HG03039 (cell line): ENCODE measurements at regions not wholly inside any gene's neighbourhood (a gene's known extent, or its start where the extent isn't known, plus 50 kb on each side); places are given as distances from the start of the nearest gene placed in this dataset.

Experiments
- ATAC-seq: cut with Tn5 transposase; IDR thresholded peaks from one replicate; pipeline ENCODE4 v1.9.1; 2021; ENCODE audit warnings: mild to moderate bottlenecking, moderate library complexity; ENCODE audit not compliant: unreplicated experiment

DNA sequence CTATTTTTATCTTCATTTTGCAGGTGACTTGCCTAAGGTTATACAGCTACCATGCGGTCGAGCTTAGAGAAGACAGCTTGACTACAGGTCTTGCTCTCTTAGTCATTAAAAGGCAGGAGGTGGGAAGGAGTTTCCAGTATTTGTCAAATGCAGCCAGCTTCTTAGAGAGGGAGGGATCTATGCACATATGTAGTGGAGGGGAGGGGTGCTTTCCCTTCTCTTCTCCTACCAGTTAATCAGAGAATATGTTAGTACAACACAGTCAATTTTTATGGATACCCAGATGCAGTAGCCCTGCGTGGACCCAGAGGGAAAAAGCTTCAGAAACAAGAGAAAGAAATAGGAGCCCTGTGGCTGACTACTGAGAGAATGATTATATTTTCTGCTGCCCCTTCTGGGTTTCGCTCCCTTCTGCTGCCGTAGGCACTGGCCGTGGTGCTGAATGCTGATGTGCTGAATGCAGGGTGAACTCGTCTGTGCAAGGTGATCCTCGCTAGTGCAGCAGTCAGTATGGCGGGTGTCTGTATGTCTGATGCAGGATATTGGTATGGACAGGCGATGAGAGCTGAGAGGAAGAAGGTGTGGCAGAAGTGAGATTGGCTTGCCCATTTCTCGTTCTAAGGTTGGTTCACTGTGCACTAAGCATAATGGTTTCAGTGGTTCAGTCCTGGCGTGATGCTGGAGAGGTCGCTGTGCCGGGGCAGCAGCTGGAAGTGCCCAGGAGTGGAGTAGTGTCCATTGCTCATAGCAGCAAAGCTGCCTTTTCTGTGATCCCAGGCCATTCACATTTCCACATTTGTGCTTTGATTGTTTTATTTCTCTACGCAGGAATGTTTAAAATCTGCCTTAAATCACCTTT, 189.2 kb upstream of the PODXL start:
- no peak for ATAC-seq

DNA sequence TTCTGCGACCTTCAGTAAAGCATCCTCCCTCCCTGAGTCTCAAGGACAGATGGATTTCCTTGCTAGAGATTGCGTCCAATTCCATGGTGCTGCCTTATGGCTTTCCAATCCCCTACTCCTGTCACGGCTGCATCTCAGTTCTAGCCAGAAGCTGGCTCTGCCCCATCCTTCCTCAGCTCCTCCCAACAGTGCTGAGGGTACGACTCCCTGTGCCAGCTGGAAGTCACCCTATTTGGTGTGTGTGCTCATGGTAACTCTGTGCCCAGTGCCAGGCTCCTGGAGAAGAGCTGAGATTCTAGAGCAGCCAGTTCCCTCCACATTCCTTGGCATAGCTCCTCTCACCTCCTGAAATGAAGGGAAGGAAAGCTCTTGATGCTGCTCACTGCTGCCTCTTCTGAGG, 185.0 kb upstream of the PODXL start:
- ATAC-seq = no peak

DNA sequence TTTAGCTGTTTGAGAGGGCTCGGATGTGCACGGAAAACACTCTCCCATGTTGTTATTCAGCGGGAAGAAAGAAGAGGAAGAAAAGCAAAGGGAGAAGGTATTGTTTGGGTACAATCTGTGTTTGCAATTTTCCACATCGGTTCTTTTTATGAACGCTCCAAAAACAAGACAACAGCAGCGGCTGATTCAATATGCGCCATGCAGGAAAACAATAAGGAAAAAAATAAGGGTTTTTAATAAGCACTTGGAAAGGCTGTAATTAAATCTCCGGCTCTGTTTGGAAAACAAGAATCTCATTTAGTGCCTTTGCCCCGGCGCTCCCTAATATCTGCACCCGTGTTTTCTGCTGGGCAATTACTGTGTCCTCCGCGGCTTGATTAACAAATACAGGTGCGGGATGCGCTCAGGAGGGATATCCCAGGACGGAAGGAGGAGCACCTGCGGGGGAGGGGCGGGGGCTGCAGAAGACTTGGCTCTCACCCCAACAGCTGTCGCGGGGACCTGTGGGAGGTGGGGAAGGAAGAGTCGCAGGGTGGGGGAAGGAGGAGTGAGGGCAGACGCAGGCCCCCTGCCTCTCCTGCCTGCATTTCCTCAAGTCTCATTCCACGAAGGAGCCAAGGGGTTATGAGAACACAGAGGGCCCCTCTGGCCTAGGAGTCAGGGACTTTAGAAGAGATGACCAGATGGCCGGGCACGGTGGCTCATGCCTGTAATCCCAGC, 181.5 kb upstream of the PODXL start:
- ATAC-seq = no peak

DNA sequence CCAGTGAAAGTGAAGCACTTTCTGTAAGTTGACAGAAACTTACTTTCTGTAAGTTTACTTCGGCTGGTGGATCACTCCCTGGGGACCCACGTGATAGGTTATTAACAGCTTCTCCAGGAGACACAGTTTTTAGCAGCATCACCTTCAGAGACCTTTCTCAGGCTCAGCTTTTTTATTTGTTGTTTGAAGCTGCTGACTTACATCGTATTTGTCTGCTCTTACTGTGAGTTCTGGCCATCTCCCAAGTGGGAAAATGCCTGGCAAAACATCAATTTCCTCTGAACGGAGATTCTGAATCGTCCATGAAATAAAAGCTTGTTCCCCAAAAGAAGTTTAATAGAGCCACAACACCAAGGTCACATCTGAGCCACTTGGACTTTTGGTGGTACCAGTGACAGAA, 178.7 kb upstream of the PODXL start:
- ATAC-seq = no peak

DNA sequence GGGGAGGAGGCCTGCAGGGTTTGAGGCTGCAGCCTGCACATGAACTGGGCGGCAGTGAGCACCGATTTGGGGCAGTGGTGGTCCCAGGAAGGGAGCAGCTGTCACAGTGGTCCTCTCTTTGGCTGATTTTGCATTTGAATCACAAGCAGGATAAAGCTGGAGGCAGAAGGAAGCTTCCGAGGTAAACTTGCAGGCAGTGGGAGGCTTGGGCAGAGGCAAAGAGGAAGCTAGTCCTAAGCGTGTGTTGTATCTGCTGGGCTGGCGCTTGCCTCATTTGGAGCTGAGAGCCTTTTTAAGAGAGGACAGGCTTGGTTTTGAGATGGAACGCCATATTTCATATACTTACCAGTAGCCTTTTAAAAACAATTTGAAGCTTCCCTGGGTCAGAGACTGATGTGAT, 177.2 kb upstream of the PODXL start:
- ATAC-seq = no peak

DNA sequence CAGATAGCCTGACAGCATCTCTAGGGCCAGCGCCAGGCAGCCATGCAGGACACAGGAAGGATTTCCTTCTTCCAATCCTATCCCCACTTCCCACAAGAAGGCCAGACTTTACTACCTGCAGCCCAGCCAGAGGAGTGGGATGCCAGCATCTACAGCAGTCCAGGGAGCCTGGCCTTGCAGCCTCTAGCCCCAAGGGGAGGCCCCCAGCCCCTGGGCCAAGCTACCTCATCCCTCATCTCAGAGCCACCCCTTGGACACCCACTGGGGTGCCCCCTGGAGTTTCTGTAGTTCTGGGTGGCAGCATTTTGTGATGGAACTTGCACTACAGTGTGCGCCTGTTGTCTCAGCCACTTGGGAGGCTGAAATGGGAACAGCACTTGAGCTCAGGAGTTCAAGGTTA, 170.8 kb upstream of the PODXL start:
- ATAC-seq = no peak

DNA sequence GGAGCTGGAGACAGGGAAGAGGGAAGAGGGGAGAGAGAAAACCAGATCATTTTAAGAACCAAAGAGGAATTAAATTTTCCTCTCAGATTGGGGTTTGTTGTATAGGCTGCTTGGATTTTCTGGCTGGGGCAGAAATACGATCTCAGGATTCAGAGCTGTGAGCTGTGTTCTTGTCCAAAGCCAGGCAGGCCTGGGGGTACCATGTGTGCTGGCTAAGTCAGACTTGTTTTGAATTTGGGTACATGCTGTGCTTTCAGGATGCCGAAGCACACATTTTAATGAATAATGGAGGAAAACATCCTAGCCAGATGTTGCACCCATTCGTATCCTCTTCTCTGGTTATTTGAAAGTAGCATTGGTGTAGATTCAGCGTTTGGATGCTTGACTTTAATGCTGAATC, 170.3 kb upstream of the PODXL start:
- no peak for ATAC-seq

DNA sequence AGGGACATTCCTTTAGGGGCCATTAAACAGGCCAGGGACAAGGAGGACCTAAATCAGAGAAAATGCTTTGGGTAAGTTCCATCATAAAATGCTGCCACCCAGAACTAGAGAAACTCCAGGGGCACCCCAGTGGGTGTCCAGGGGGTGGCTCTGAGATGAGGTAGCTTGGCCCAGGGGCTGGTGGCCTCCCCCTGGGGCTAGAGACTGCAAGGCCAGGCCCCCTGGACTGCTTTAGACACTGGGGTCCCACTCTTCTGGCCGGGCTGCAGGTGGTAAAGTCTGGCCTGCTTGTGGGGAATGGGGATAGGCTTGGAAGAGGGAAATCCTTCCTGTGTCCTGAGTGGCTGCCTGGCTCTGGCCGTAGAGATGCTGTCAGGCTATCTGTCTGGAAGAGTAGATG, 169.6 kb upstream of the PODXL start:
- no peak for ATAC-seq

DNA sequence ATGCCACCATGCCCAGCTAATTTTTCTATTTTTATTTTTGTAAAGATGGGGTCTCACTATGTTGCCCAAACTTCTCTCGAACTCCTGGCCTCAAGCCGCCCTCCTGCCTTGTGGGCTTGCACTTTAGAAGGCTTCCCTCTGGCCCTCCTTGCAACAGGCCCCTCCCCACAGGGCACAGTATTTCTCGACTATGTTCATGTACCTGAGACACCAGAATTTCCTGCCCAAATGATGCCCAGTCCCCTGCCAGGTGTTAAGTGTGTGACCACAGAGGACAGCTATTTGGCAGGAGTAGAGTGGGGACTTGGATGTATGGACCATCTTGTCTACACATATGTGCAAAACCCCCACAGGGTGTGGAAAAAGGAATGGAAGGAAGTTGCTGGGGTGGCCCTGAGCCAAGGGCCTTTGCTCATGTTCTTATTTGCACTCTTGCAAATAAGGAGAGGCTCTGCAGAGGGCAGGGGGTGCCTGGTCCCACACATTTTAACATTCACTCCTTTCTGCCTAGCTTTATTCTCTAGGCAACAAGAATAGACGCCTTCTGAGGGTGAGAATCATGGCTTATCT, 168.4 kb upstream of the PODXL start:
- no peak for ATAC-seq

DNA sequence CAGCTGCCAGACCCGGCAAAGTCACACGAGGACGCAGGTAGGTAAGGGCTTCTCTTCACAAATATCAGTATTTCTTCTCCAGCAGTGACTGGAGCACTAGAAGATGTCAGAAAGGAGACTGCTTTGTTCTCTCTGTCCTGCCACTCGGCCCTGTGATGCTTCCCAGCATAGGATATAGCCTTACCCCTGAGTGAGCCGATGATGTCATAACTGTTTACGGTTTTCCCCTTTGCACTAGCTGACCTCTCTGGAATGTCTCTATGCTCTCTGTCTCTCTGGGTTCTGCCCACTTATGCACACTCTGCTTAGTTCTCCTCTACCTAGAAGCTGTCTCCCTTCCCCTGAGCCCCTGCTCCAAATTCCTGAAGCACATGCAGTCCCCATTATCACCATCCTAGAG, 167.5 kb upstream of the PODXL start:
- ATAC-seq = no peak

DNA sequence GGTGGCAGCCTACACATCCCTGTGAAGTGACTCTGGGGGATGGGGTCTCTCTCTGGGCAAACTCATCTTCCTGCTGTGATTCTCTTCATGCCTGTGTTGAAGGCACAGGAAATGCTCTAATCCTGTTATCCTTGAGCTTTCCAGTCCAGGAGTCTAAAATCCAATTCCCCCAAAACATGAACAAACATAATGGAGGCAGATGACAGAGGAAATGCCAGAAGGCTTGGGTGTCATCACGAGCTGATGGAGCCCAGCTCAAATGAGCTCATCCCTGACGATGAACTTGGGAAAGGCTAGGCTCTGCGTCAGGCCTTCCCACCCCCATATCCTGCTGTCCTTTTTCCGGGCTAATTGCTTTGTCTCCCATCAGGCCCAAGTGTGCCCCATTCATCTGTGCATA, 165.9 kb upstream of the PODXL start:
- no peak for ATAC-seq

DNA sequence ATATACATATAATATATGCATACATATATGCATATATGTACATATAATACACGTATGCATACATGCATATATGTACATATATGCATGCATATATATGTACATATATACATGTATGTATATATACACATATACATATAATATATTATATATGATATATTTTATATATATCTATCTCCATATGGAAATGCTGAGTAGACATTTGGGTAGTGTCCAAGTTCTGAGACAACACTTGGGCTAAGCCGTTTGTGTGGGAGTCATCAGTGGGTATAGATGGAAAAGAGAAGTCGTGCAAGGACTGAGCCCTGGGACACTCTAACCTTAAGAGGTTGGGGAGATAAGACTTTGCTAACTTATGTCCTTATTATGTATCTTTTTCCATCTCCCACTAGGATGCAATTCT, 165.2 kb upstream of the PODXL start:
- no peak for ATAC-seq

DNA sequence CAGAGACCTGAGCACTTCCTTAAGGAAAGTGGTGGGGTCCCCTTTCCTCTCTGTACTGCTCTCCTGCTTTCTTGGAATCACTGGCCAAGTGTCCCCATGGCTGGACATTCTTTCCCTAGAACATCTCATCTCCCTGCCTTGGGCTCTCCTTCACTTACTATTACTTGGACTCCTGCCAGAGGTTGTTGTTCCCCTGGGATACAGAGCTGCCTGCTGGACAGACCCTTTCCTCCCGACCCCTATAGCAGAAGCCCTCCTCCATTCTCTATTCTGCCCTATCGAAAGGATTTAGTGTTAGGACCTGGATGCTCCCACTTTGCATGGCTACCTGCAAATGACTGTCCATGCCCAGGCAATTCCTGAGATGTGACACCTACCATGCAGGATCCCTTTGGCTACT, 164.3 kb upstream of the PODXL start:
- ATAC-seq = no peak

DNA sequence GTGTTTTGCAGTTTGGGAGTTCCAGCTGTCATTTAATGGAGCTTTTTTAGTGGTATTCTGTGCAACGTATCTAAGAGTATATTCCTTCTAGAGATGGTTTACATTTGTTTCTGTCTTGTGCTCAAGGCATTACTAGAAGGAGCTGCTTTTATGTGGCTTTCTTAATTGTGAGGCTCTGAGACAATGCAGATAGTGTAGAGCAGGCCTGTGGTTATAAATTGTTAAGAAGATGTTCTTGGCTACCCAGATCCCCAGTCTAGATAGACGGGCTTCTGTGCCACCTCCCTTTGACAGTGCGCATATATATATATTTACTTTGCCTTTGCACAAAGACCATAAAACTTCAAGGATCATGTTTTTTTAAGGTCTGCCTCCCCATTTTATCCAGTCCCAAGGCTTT, 160.8 kb upstream of the PODXL start:
- no peak for ATAC-seq

DNA sequence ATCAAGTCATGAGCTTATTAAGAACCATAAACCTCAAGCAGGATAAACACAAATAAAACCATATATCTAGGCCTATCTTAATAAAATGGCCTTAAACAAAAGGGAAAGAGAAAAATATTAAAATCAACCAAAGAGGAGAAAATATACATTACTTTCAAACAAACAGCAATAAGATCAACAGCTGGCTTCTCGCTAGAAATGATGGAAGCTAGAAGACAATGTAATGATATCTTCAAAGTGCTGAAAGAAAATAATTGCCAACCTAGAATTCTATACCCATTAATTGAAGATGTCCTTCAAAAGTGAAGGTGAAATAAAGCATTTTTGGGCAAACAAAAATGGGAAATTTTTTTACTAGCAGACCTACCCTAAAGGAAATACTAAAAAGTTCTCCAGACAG, 142.9 kb upstream of the PODXL start:
- no peak for ATAC-seq

DNA sequence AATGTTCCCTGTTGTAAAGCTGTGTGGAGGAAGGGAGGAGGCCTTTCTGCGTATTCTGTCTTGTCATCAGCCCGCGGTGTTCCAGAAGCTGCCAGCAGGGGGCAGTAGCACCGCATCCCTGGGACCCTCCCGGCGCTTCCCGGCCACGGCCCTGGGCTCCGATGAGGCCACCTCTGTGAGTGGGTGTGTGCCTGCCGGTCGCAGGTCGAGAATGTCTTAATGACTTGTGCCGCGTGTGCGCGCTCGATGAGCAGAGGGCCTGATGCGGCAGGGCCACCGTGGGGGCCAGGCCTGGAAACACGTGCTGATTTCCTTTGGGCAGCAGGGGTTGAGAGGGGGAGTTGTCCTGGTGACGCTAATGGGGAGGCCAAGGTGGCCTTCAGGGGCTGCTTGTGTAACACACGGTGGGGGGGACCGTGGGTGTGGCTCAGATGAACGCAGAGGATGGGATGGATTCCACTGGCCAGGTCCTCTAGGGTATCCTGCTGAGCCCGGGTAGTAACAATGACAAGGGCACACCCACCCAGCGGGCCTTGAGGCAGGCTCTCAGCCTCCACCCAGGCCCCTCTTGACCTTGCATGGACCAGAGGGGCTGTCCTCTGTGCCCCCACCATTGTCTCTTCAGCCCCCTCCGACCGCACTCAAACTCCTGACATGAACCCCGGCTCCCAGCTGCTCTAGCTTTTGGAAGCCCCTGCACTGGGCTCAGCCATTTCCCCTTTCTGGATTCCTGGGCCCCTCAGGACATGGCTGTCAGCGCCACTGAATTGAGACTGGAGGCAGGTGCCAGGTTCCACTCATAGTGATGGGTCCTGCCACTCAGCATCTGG, 135.9 kb upstream of the PODXL start:
- ATAC-seq = no peak

DNA sequence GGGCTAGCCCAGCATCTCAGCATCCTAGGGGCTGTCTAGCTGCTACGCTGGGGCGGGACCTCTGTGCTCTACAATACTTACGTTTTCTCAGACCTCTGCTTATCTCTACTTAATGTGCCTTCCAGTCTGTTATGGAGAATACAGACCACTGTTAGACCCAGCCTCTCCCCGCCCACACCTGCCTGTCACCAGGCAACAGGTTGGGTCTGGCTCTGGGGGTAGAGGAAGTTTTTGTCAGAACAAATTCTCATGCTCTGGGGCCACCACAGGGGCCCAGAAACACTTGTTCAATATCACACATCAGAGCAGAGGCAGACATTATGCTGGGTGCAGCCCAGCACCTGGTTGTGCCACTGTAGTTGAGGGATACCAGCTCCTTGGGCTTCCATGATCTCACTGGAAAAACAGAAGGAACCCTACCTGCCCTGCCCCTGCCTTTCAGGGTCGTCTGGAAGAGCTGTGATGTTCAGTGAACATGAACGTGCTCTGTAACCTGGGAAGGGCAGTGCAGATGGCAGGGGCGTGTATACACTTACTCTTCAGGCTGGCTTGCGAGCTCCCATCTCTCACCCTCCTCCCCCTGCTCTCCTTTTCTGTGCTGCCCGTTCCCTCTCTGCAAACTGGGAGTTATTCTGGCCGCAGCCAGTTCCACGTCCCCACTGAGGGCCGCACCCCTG, 135.2 kb upstream of the PODXL start:
- ATAC-seq = no peak

DNA sequence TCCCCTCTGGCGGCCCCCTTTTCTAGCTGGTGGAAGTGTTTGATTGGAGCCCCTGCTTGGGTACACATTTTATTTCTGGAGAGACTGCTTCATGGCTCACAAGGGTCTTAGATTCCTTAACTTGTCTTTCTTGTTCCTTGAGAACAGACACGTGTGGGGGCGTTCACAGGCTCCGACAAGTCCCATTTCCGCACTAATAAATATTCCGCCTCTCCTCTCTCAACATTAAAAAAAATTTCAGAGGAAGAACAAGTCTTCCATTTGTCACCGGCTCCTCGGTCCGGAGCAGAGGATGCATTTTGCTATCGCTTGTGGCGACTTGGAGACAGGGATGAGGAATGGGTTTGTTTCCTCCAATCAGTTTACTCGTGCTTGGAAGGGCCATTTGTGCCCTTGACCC, 134.0 kb upstream of the PODXL start:
- ATAC-seq = no peak

DNA sequence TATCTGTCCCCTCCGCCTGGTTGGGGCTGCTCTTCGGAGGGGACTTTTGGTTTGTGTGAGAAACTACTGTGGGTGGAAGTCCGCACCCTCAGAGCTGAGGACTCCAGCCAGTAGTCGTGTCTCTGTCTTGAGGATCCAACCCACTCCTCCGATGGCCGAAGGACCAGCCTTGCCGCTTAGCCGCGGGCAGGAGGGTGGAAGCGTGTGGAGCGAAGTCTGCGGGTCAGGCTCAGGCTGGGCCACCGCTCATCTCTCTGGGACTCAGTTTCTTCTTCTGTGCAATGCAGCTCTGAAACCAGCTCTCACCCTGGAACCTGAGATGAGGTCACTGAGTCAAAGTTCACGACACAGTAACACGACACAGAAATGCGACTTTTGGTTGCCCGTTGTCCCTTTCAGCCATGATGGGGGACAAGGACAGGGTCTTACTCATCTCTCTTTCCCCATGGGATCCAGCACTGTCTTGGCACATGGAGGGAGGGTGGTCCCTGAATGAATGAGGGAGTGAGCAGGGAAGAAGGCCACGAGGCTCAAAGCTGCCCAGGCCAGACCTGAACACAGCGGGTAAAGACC, 133.3 kb upstream of the PODXL start:
- ATAC-seq = no peak
